ENCODE measurements at regions not wholly inside any gene's neighbourhood (a gene's known extent, or its start where the extent isn't known, plus 50 kb on each side); places are given as distances from the start of the nearest gene placed in this dataset.
"Not testable (repeated sequence)": the region's sequence is repeated elsewhere in the genome, so short reads cannot be mapped to it uniquely, and the experiment has no call there.

GRCh38 chr11:67877316-67877715 is 126.6 kb downstream of the UNC93B1 start:
- in situ Hi-C loops (cut with MboI; ENCODE audit: low sequenced_read_pairs): not testable (repeated sequence)

GRCh38 chr11:67873223-67873622 is 130.7 kb downstream of the UNC93B1 start:
- in situ Hi-C loops (cut with MboI; ENCODE audit: low sequenced_read_pairs): loop anchor here (25.0 kb wide), 1 partner anchor 89 kb away; no protein-coding TSS in a partner anchor

DNA sequence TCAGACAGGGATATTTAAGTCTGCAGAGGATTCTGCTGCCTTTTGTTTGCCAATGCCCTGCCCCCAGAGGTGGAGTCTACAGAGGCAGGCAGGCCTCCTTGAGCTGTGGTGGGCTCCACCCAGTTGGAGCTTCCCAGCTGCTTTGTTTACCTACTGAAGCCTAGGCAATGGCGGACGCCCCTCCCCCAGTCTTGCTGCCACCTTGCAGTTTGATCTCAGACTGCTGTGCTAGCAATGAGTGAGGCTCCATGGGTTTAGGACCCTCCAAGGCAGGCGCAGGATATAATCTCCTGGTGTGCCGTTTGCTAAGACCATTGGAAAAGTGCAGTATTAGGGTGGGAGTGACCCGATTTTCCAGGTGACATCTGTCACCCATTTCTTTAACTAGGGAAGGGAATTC is 132.7 kb downstream of the UNC93B1 start:
- in situ Hi-C loops (cut with MboI; ENCODE audit: low sequenced_read_pairs): loop anchor here (25.0 kb wide), 1 partner anchor 91 kb away; no protein-coding TSS in a partner anchor

GRCh38 chr11:67862896-67863295 is 141.0 kb downstream of the UNC93B1 start:
- in situ Hi-C loops (cut with MboI; ENCODE audit: low sequenced_read_pairs): loop anchor here (25.0 kb wide), 1 partner anchor 99 kb away; no protein-coding TSS in a partner anchor

GRCh38 chr11:67859513-67860161 is 144.3 kb downstream of the UNC93B1 start:
- in situ Hi-C loops (cut with MboI; ENCODE audit: low sequenced_read_pairs): loop anchor here (25.0 kb wide), 1 partner anchor 103 kb away; no protein-coding TSS in a partner anchor

DNA sequence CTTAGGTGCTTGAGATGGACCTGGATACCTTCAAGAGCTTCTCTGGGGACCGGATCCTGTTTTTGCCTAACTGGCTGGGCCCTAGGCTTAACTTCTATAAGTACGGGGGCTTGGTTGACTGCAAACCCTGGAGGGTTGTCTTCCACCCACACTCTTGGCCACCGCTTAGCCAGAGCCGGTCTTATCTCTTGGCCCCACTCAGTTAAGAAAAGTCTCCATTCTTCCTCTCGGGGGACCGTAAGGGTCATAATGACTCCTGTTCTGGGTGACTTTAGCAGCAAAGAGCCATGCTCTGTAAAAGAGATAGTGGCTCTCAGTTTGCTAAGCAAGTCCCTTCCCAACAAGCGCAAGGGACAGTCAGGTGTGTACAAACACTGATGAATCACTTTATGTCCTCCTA is 153.2 kb downstream of the UNC93B1 start:
- in situ Hi-C loops (cut with MboI; ENCODE audit: low sequenced_read_pairs): loop anchor here (25.0 kb wide), 1 partner anchor 112 kb away; no protein-coding TSS in a partner anchor

- in situ Hi-C loops (cut with MboI; ENCODE audit: low sequenced_read_pairs): loop anchor here (25.0 kb wide), 1 partner anchor 113 kb away; no protein-coding TSS in a partner anchor
Observed at GRCh38 chr11:67849766-67850165, 154.1 kb downstream of the UNC93B1 start.

DNA sequence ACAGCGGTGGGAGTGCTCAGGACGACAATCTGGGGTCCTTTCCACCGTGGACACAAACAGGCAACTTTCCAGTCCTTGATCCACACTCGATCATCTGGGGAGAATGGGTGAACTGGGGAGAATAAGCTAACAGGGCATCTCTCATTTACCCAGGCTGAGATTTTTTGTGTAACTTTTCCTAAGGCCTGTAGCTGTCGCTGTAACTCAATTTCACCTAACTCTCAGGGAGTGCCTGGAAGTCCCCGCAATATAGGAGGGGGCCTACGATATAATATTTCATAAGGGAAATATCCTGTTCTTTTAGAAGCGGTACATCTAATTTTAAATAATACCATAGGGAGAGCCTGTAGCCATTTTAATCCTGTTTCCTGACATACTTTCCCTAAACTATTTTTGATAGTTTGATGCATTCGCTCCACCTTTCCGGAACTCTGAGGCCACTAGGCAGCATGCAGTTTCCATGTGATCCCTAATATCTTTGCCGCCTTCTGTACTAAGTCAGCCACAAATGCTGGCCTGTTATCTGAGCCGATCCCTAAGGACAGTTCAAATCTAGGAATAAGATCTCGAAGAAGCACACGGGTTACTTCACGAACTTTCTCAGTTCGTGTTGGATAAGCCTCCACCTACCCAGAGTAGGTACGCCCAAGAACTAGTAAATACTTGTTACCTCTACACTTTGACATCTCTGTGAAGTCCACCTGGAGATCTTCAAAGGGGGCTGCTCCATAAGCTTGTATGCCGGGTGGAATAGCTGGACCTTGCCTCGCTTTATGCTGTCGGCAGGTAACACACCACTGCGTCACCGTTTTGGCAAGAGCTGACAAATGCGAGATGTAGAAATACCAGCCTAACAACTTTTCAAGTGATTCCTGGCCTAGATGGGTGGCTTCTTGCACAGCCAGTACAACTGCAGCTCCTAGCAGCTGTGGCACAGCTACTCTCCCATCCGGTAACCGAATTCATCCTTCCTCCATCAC is 155.7 kb downstream of the UNC93B1 start:
- in situ Hi-C loops (cut with MboI; ENCODE audit: low sequenced_read_pairs): not testable (repeated sequence)

GRCh38 chr11:67846303-67846702 is 157.6 kb downstream of the UNC93B1 start:
- in situ Hi-C loops (cut with MboI; ENCODE audit: low sequenced_read_pairs): not testable (repeated sequence)

DNA sequence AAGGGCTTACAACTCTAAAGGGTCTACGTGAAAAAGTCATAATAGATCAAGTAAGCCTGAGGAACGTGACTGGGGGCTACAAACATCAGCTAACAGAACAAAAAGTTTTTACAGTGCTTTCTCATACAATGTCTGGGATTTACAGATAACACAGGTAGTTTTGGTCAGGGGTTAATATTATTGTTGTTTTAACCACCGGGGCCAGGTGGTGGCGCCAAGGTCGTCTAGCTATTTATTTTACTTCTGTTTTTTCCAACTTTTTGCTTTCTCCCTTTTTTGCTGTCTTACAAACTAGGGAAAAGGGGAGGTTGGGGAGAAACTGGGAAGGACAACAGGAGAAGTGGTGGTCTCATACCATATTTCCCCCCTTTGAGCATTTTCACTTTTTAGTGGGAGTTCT is 158.6 kb downstream of the UNC93B1 start:
- in situ Hi-C loops (cut with MboI; ENCODE audit: low sequenced_read_pairs): not testable (repeated sequence)

GRCh38 chr11:67840599-67840998 is 163.3 kb downstream of the UNC93B1 start:
- in situ Hi-C loops (cut with MboI; ENCODE audit: low sequenced_read_pairs): not testable (repeated sequence)

GRCh38 chr11:67830152-67830551 is 155.7 kb upstream of the ALDH3B2 start:
- in situ Hi-C loops (cut with MboI; ENCODE audit: low sequenced_read_pairs): not testable (repeated sequence)

GRCh38 chr11:67826951-67827296 is 152.5 kb upstream of the ALDH3B2 start:
- in situ Hi-C loops (cut with MboI; ENCODE audit: low sequenced_read_pairs): not testable (repeated sequence)

- in situ Hi-C loops (cut with MboI; ENCODE audit: low sequenced_read_pairs): not testable (repeated sequence)
Observed at GRCh38 chr11:67826028-67826950, 151.9 kb upstream of the ALDH3B2 start.

DNA sequence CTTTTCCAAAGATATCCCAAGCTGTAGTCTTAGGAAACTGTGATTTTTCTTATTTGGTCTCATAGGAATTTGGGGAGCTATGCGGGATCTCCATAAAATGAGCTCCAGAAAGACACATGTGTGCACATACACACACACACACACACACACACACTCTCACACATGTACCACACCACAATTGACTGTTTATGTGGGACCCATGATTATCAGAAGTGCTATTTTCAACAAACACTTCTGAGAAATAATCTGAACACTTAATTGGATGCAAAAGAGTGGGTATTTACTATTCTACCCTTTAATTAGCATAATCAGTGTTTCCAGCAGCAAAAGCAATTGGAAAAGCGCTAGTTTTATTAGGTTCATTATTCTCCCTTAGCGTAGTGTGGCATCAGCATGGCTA is 150.4 kb upstream of the ALDH3B2 start:
- in situ Hi-C loops (cut with MboI; ENCODE audit: low sequenced_read_pairs): not testable (repeated sequence)

GRCh38 chr11:67820081-67820480 is 145.7 kb upstream of the ALDH3B2 start:
- in situ Hi-C loops (cut with MboI; ENCODE audit: low sequenced_read_pairs): no loop called here

GRCh38 chr11:67817558-67817957 is 143.1 kb upstream of the ALDH3B2 start:
- in situ Hi-C loops (cut with MboI; ENCODE audit: low sequenced_read_pairs): not testable (repeated sequence)

GRCh38 chr11:67809301-67809700 is 134.9 kb upstream of the ALDH3B2 start:
- in situ Hi-C loops (cut with MboI; ENCODE audit: low sequenced_read_pairs): not testable (repeated sequence)

DNA sequence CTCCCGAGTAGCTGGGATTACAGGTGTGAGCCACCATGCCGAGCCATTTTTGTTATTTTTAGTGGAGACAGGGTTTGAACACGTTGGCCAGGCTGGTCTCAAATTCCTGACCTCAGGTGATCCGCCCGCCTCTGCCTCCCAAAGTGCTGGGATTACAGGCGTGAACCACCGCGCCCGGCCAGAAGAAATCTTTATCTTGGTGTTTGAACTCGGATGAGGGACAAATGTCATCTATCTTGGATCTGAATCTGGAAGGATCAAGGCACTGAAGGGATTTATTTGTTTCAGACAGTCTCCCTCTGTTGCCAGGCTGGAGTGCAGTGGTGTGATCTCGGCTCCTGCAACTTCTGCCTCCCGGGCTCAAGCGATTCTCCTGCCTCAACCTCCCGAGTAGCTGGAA is 133.5 kb upstream of the ALDH3B2 start:
- in situ Hi-C loops (cut with MboI; ENCODE audit: low sequenced_read_pairs): not testable (repeated sequence)

DNA sequence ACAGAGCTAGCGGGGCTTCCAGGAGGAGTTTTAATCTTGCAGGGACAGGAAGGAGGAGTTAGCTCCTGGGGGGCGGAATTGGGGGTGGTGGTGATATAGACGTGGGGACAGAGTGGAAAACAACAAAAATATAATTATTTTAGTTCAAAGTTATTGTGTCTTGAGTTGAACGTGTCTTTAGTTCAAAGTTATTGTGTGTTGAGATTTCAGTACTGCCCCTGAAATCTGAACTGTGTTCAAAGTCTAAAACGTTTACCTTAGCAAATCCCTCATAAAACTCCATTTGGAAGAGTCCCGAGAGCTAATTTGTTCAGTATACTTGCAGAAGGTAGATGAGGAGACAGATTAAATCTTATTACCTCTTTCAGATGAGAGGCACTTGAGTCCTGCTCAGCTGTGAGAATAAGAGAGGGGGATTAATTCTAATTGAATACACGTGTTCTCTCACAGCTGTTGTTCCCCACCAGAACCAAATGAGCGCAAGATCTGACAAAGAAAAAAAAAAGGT is 132.4 kb upstream of the ALDH3B2 start:
- in situ Hi-C loops (cut with MboI; ENCODE audit: low sequenced_read_pairs): not testable (repeated sequence)
